NCI-H446 treated with DMSO at 0.1 percent for 48 hours (cell line): ENCODE measurements at regions not wholly inside any gene's neighbourhood (a gene's known extent, or its start where the extent isn't known, plus 50 kb on each side); places are given as distances from the start of the nearest gene placed in this dataset.

Experiments used
- DNase-seq: peaks from one replicate; lab custom pipeline; 2025; lab: John Stamatoyannopoulos, UW

GRCh38 chr4:137310593-137311490 is 221.5 kb downstream of the PCDH18 start:
- peak; percentile 59 for DNase-seq

- DNase-seq, result no peak
Measured at GRCh38 chr4:137310166-137310565, 222.1 kb downstream of the PCDH18 start.

GRCh38 chr4:137309424-137309823 is 222.9 kb downstream of the PCDH18 start:
- DNase-seq, result no peak

GRCh38 chr4:137307806-137308205 is 224.5 kb downstream of the PCDH18 start:
- DNase-seq, result no peak

- no peak for DNase-seq
Measured at GRCh38 chr4:137300776-137301175, 231.5 kb downstream of the PCDH18 start.

DNA sequence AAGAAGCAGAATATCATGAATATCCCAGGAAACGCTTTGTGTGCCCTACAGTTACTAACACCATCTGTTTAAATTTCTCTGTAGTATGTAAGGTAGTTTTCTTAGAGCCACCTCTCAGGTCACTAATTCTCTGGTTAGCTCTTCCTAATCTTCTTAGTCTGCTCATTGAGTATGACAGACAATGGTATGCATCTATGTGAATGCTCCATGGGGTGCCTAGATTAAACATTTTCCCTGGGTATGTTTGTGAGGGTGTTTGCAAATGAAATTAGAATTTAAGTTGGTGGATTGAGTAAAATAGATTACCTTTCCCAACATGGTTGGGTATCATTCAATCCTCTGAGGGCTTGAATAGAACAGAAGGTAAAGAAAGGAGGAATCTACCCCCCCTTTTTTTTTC is 233.0 kb downstream of the PCDH18 start:
- no peak for DNase-seq

- no peak for DNase-seq
Measured at GRCh38 chr4:137293281-137293680, 239.0 kb downstream of the PCDH18 start.

- DNase-seq, result peak; percentile 3
Measured at GRCh38 chr4:137283737-137284136, 248.6 kb downstream of the PCDH18 start.

DNA sequence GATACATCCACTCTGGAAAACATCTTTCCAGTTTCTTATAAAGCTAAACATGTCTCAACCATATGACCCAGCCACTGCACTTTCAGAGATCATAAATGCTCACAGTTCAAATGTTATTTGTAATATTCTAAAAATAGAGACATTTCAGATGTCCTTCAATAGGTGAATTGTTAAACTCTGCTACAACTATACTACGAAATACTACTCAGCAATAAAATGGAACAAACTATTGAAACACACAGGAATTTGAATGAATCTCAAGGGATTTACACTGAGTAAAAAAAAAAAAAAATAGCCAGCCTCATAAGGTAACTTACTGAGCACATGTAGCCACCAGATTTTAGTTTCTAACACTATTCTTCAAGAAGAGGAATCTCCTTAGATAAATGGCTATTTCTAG is 253.9 kb downstream of the PCDH18 start:
- DNase-seq, result no peak

DNA sequence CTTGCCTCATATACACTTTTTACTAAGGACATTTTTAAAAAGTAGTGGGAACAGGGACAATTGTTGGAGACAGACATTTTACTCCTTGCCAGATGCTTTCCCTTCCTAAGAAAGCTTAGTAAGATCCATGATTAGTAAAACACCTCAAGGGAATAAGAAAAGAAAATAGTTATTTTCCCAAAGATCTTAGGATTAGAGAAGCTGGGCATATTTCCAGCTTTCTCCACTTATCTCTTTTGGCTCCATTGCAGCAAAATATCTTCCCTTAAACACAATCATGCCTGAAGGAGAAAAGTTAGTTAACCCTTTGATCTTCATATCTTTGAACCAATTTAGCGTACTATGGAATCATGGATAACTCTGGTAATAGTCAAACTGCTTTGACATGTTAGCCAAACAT is 257.9 kb downstream of the PCDH18 start:
- no peak for DNase-seq

DNA sequence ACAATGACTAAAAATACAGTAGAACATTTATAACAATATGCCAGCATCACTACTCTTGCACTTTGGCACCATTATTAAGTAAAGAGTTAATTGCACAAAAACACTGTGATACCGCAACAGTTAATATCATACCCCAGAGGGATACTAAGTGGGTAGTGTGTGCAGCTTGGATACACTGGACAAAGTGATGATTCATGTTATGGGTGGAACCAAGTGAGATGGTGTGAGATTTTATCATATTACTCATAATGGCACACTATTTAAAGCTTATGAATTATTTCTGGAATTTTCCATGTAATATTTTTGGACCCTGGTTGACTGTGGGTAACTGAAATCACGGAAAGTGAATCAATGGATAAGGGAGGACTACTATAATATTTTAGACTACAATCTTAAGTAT is 265.3 kb downstream of the PCDH18 start:
- DNase-seq, result no peak

DNA sequence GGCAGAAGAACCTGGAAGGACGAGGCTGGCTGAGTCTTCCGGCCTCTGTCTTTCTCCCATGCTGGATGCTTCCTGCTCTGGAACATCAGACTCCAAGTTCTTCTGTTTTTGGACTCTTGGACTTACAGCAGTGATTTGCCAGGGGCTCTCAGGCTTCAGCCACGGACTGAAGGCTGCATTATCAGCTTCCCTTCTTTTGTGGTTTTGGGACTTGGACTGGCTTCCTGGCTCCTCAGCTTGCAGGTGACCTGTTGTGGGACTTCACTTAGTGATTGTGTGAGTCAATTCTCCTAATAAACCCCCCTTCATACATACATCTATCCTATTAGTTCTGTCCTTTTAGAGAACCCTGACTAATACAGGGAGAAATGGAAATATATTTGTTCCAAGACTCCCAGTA is 265.8 kb downstream of the PCDH18 start:
- DNase-seq, result no peak

DNA sequence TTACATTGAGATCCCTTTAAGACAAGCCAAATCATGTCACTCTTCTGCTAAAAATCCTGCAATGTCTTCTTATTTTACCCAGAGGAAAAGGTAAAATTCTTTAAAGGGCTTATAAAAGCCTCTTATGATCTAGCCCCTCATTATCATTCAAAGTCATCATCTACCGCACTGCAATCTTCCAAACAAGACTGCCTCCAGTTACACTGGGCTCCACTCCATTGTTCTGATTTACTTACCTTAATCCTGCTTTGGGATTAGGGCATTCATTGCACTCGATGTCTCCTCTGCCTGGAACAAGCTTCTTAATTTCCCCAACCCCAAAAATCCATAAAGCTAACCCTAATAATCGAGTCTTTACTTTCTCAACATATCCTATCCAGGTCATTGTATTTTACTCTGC is 269.1 kb downstream of the PCDH18 start:
- no peak for DNase-seq

- DNase-seq, result no peak
Measured at GRCh38 chr4:137253949-137254348, 278.3 kb downstream of the PCDH18 start.

GRCh38 chr4:137249112-137249511 is 283.2 kb downstream of the PCDH18 start:
- DNase-seq, result no peak

- no peak for DNase-seq
Measured at GRCh38 chr4:137238456-137239162, 293.7 kb downstream of the PCDH18 start.

DNA sequence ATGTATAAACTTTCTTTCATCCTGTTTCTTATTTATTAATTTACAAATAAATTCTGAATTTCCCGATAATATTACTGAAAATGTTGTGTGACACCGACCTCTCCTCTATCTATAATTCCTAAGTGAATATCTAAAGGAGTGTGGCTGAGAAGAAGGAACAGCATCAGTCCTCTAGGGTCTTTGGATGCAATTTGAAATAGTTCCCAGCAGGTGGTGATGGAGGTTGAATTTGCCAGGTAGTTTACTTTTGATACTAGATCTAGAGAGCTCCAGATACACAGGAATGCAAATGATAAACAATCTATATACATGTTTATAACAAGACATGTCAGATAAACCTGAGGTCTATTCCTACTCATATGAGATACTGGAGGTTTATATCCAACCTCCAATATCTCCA is 305.4 kb downstream of the PCDH18 start:
- no peak for DNase-seq

- DNase-seq, result no peak
Measured at GRCh38 chr4:137226221-137226620, 306.1 kb downstream of the PCDH18 start.

DNA sequence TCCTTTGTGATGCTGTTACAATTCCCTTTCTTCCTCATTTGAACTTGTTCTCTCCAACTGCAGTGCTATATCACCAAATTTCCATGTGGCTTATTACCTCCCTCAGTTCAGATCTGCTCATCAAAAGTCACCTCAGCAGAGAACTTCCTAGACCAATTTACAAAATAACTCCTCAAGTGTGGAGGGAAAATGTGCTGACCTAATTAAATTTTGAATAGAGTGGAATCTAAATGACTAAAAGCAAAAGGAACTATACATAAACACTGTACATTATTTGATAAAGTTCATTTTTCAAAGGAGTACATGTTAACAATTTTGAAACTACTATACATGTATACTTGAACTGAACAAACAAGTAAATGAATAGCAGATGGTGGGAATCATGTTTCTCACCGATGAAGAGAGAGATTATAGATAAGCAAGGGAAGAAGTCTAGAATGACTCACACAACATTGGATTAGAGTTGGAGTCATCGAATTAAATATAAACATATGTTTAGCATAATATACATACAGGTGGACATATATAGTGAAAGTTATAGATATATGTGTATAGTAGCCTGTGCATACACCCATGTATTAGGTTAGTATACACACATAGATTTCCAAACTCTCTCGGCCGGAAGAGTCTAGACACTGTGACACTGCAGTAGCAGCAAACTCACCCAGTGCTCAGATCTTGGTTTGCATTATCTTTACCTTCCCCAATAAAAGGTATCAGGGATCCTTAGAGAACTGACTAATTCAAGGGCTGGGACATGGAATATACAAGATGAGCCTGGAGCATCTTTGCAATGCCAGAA is 318.7 kb downstream of the PCDH18 start:
- no peak for DNase-seq

DNA sequence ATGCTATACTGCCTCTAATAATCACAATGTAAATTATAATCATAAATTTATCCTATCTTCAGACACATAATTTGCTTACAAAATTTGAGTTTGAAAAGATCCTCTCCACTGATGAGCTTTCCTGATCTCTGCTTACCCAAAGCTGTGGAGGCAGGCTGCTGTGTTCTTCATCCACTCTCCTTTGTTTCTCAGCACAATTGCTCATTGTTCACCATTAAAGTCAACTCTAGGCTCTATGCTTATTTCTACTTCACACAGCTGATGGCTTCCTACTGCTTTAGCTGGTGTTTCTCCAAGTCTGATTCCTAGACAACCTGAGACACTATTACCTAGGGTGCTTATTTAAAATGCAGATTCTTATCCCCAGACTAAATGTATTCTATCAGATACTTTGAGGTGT is 319.7 kb downstream of the PCDH18 start:
- DNase-seq, result no peak

- no peak for DNase-seq
Measured at GRCh38 chr4:137209240-137209639, 323.1 kb downstream of the PCDH18 start.

DNA sequence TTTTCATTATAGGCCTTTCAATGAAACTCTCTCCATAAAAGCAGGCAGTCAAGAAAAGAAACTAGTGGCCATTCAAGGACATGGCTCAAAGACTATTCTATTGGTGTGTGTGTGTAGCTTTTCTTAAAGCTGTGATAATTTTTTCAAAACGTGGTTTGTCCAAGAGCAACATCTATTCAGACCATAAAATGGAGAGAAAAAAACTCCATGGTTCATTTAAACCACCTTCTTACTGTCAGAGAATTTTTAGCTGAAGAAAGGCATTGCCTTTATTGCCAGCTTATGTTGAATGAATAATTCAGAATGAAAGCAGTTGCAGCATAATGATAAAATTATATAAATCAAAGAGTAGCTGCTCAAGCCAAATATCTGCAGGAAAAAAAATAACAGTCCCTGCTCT is 325.5 kb downstream of the PCDH18 start:
- DNase-seq, result no peak

DNA sequence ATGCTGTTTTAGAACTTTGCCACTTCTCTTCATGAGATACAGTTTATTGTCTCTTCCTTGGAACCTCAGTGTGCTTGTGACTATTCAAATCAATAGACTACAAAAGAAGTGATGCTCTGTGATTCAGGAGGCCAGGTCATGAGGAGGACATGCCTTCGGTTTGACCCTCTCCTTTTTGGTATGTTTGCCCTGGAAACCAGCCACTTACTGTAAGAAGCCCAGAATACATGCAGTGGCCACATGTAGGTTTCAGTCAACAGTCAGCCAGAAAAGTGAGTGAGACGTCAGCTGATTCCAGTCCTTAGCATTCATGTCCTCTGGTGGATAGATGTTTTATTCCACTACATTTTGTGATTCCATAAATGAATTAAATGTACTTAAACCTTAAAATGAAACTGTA is 328.7 kb downstream of the PCDH18 start:
- no peak for DNase-seq
